ENCODE measurements at regions not wholly inside any gene's neighbourhood (a gene's known extent, or its start where the extent isn't known, plus 50 kb on each side); places are given as distances from the start of the nearest gene placed in this dataset.

GRCh38 chr2:196501836-196502235 is 137.7 kb upstream of the CCDC150 start:
- TF ChIP-seq, protein P1, sequence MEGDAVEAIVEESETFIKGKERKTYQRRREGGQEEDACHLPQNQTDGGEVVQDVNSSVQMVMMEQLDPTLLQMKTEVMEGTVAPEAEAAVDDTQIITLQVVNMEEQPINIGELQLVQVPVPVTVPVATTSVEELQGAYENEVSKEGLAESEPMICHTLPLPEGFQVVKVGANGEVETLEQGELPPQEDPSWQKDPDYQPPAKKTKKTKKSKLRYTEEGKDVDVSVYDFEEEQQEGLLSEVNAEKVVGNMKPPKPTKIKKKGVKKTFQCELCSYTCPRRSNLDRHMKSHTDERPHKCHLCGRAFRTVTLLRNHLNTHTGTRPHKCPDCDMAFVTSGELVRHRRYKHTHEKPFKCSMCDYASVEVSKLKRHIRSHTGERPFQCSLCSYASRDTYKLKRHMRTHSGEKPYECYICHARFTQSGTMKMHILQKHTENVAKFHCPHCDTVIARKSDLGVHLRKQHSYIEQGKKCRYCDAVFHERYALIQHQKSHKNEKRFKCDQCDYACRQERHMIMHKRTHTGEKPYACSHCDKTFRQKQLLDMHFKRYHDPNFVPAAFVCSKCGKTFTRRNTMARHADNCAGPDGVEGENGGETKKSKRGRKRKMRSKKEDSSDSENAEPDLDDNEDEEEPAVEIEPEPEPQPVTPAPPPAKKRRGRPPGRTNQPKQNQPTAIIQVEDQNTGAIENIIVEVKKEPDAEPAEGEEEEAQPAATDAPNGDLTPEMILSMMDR (IDR thresholded peaks at IDR 0.05) = no peak
- no peak for TF ChIP-seq EZH2 (IDR thresholded peaks at IDR 0.05; ENCODE audit: borderline replicate concordance, insufficient read depth, low read depth, low read length, poor library complexity, severe bottlenecking)
- H3K9me3 Mint-ChIP-seq (ENCODE audit: insufficient read depth) = peaks cover 11% of the 10 kb centered on the region
- WGBS (ENCODE audit: insufficient coverage) = no CpG with 5 or more reads among the region's 2 CpGs

GRCh38 chr2:196502386-196502785 is 137.1 kb upstream of the CCDC150 start:
- Mint-ChIP-seq H3K27me3 (peaks cover 29% of the 10 kb centered on the region), H3K9me3 (ENCODE audit: insufficient read depth) (peaks cover 11% of the 10 kb centered on the region), H3K27ac (no peak overlapping the region), H3K4me3 (no peak overlapping the region), H3K4me1 (no peaks in the 10 kb centered on the region)
- TF ChIP-seq, protein P1 (IDR thresholded peaks at IDR 0.05) = no peak
- no peak for TF ChIP-seq EZH2 (IDR thresholded peaks at IDR 0.05; ENCODE audit: borderline replicate concordance, insufficient read depth, low read depth, low read length, poor library complexity, severe bottlenecking)
- Histone ChIP-seq H2AFZ (ENCODE audit: insufficient read depth, low read depth, low read length, poor library complexity, severe bottlenecking) (no peak overlapping the region), H3K79me2 (ENCODE audit: control insufficient read depth, insufficient read depth, low read length) (no peaks in the 10 kb centered on the region), H3K4me2 (replicated peaks; ENCODE audit: low read depth, low read length, poor library complexity, severe bottlenecking) (no peak overlapping the region), H3K9ac (ENCODE audit: low read length) (no peak overlapping the region), H4K20me1 (ENCODE audit: control insufficient read depth, insufficient read depth, low read length, poor library complexity, severe bottlenecking) (no peaks in the 10 kb centered on the region), H3K9me3 (ENCODE audit: control extremely low read depth in 1 of 3, control insufficient read depth in 2 of 3, insufficient read depth in 1 of 3, low read length in 2 of 3) (peaks cover 0 to 4% (median 2%) of the 10 kb centered on the region in 3 donors), H3K27me3 (replicated peaks in 1 of 4; ENCODE audit: control extremely low read depth in 1 of 4, control insufficient read depth in 3 of 4, insufficient read depth in 4 of 4, low read length in 3 of 4) (peaks cover 0 to 5% (median under 1%) of the 10 kb centered on the region in 4 experiments), H3K36me3 (replicated peaks in 1 of 2; ENCODE audit: control extremely low read depth in 1 of 2, control insufficient read depth in 1 of 2, extremely low read depth in 1 of 2, insufficient read depth in 2 of 2, low read length in 1 of 2) (no peaks in the 10 kb centered on the region), H3K27ac (ENCODE audit: low read length in 2 of 2) (no peak overlapping the region), H3K4me3 (ENCODE audit: control extremely low read depth in 1 of 5, extremely low read depth in 1 of 5, insufficient read depth in 1 of 5, low read depth in 2 of 5, low read length in 4 of 5) (no peak overlapping the region), H3K4me1 (ENCODE audit: control insufficient read depth in 2 of 2, insufficient read depth in 2 of 2, low read length in 2 of 2) (no peaks in the 10 kb centered on the region)
- CTCF ChIA-PET = no interaction called here
- 100% methylated on average over 4 of the region's 6 CpGs for WGBS (ENCODE audit: insufficient coverage)
- DNase-seq = no peak
- intact Hi-C loops (cut with micrococcal nuclease) = no loop called here
- no peak for ATAC-seq (ENCODE audit: low read depth)
- POLR2A ChIA-PET = no interaction called here

More at GRCh38 chr2:196501836-196502235, 137.7 kb upstream of the CCDC150 start:
- intact Hi-C loops (cut with micrococcal nuclease) = no loop called here
- Histone ChIP-seq H3K79me2 (ENCODE audit: control insufficient read depth, insufficient read depth, low read length) (no peaks in the 10 kb centered on the region), H3K4me2 (replicated peaks; ENCODE audit: low read depth, low read length, poor library complexity, severe bottlenecking) (no peak overlapping the region), H3K4me1 (ENCODE audit: control insufficient read depth in 2 of 2, insufficient read depth in 2 of 2, low read length in 2 of 2) (no peaks in the 10 kb centered on the region), H3K4me3 (ENCODE audit: control extremely low read depth in 1 of 5, extremely low read depth in 1 of 5, insufficient read depth in 1 of 5, low read depth in 2 of 5, low read length in 4 of 5) (no peak overlapping the region), H4K20me1 (ENCODE audit: control insufficient read depth, insufficient read depth, low read length, poor library complexity, severe bottlenecking) (no peaks in the 10 kb centered on the region), H3K9ac (ENCODE audit: low read length) (no peak overlapping the region), H3K27ac (ENCODE audit: low read length in 2 of 2) (no peak overlapping the region), H2AFZ (ENCODE audit: insufficient read depth, low read depth, low read length, poor library complexity, severe bottlenecking) (no peak overlapping the region), H3K36me3 (replicated peaks in 1 of 2; ENCODE audit: control extremely low read depth in 1 of 2, control insufficient read depth in 1 of 2, extremely low read depth in 1 of 2, insufficient read depth in 2 of 2, low read length in 1 of 2) (no peaks in the 10 kb centered on the region), H3K9me3 (ENCODE audit: control extremely low read depth in 1 of 3, control insufficient read depth in 2 of 3, insufficient read depth in 1 of 3, low read length in 2 of 3) (peaks cover 0 to 4% (median 2%) of the 10 kb centered on the region in 3 donors), H3K27me3 (replicated peaks in 1 of 4; ENCODE audit: control extremely low read depth in 1 of 4, control insufficient read depth in 3 of 4, insufficient read depth in 4 of 4, low read length in 3 of 4) (peaks cover 0 to 5% (median 0%) of the 10 kb centered on the region in 4 experiments)
- Mint-ChIP-seq H3K4me1 (no peaks in the 10 kb centered on the region), H3K27ac (no peak overlapping the region), H3K27me3 (peaks cover 28% of the 10 kb centered on the region), H3K4me3 (no peak overlapping the region)
- ATAC-seq (ENCODE audit: low read depth) (no peak), DNase-seq (no peak)
- ChIA-PET CTCF (no interaction called here), POLR2A (no interaction called here)
